GM18873 (cell line): ENCODE measurements at regions not wholly inside any gene's neighbourhood (a gene's known extent, or its start where the extent isn't known, plus 50 kb on each side); places are given as distances from the start of the nearest gene placed in this dataset.
"Not testable (repeated sequence)": the region's sequence is repeated elsewhere in the genome, so short reads cannot be mapped to it uniquely, and the experiment has no call there.

Source experiments
- ATAC-seq: cut with Tn5 transposase; IDR thresholded peaks from one replicate; pipeline ENCODE4 v1.9.1; 2021; ENCODE audit warnings: mild to moderate bottlenecking, moderate library complexity, moderate number of reproducible peaks; ENCODE audit not compliant: unreplicated experiment, low FRiP score

DNA sequence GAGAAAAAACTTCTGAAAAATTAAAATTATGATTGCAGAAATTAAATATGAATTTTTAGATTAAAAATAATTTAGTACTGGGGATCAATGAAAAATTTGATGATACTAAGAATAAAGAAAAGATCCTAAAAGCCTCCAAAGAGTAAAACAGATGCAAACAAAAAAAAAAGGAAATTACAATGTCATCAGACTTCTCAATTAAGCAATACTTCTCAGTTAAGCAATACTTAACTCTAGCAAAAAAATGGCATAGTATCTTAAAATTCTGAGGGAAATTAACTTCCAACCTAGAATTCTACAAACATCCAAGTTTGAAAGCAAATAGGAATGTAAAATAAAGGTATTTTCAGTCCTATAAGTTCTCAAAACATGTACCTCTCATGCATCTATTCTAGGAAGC, 141.2 kb upstream of the INTU start:
- ATAC-seq: no peak

DNA sequence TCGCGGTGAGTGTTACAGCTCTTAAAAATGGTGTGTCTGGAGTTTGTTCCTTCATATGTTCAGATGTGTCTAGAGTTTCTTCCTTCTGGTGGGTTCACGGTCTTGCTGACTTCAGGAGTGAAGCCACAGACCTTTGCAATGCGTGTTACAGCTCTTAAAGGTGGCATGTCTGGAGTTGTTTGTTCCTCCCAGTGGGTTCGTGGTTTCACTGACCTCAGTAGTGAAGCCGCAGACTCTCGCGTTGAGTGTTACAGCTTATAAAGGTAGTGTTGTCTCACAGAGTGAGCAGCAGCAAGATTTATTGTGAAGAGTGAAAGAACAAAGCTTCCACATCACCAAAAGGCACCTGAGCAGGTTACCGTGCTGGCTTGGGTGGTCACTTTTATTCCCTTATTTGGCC, 135.9 kb upstream of the INTU start:
- ATAC-seq: not testable (repeated sequence)

DNA sequence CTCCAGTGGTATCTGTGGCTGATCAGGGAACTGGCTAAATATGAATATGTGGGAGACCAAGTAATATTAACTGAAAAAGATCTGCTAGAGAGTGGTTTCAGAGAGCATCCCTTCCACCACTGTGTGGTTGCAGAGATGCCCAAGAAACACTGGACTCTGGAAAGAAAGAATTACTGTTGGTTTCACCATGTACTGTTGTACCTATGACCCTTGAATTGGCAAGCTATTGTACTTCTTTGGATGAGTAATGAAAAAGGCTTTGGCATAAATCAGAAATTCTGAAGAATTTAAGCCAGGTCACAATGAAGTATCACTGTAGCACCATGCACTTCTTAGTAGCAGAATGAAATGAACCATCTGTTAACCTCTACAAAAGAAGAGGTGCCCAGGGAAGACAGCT, 134.4 kb upstream of the INTU start:
- no peak for ATAC-seq

DNA sequence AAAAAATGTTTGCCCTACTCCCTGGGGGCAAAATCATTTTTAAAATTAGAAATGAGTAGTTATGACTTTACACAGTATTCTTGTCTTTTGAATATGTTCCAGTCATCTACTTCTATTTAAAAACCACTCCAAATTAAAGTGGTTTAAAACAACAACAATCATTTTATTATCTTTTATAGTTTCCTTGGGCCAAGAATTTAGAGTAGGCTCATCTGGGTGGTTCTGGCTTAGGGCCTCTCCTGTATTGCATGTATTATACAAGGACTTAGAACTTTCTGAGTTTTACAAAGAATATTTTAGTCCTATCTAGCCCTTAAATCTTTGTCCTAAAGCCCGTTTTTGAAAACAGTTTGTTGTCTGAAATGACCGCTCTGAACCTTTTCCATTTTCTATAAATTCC, 132.5 kb upstream of the INTU start:
- no peak for ATAC-seq

DNA sequence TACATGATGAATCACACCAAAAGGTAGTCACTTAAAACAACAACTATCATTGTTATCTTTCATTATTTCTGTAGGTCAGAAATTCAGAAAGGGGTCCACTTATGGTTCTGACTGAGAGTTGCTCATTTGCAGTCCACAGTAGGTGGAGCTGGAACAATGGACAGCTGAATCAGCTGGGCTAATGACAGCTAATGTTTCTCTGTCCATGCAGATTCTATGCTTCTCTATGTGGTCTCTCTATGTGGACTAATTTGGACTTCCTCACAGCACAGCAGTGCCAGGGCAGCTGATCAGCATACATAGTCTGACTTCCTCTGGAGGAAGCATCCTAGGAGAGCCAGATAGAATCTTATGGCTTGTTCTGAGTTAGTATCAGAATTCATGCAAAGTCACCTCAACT, 131.7 kb upstream of the INTU start:
- ATAC-seq: no peak

DNA sequence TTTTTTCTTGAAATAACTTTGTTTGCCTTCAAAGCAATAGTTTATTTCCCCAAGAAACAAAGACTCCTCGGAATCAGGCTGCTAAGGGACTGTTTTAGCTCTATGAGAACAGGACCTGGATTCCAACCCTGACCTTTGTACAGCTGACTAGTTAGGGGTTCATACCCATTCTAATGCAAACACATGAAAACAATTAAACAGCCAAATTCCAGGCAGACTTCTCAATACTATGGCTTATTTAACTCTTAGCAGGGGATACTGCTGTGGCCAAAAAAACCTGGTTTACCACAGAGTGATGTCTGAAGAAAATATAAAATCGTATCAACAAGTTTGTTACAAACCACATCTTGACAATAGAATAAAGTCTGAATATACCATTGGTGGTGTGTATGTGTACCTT, 129.6 kb upstream of the INTU start:
- no peak for ATAC-seq

DNA sequence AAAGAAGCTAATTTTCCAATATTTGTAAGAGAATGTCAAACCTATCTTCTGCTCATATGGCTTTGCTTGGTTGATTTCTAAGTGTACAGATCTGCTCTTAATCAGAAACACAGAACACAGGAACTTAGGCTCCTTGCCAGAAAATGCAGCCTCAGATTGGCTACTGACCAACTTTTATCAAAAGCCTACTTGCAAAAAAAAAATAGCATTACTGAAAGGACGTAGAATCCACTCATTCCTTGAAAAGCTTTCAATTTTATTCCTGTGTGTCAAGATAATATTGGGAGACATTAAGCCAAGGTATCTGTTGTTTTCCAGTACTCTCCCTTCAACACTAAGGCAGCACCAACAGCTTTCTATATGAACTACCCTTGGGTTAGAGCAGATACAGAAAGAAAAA, 127.6 kb upstream of the INTU start:
- ATAC-seq: no peak

DNA sequence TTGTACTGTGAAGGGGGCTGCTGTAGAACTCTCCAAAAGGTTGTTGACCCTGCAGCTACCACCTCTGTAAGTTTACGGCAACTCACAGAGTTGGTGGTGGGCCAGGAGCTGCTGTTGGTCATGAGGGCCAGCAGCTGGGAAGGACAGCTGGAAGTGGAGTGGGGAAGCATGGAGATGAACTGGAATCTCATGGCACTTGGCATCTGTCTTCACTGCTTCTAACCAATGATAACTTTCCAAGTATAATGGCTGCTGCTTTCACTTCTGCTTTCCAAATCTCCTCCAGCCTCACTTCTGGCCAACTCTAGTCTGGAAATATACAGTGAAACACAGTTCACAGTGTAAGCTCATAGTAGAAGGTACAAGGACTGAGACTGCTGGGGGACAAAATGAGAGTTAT, 126.5 kb upstream of the INTU start:
- ATAC-seq: no peak

DNA sequence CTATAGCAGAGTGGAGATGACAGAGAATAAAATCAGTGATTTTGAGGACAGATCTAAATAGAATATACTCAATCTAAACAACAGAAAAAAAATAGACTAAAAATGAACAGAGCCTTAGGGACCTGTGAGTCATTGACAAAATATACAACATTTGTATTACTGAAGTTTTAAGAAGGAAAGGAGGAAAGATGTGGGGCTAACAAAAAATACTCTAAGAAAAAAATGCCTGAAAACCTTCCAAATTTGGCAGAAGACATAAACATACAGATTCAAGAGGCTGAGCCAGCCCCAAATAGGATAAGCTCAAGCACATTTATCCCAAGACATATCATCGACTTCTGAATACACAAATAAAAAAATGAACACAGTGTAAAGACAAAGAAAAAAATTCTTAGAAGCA, 123.6 kb upstream of the INTU start:
- ATAC-seq: no peak

DNA sequence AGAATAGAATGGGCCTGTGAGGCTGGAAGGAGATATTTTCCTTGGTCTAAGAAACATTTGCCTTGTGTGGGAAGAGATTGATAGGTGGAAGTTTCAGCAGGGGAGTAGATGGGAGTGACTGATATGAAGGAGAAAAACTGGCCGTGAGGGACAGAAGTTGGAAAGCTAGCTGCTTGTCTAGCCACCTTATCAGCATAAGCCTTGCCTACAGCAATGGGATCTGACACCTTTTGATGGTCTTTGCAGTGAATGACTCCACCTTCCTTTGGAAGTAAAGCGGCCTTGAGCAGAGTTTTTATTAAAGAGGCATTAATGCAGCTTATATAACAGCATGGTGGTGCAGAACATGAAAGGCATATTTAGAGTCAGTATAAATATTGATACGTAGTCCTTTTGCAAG, 120.1 kb upstream of the INTU start:
- ATAC-seq: not testable (repeated sequence)

DNA sequence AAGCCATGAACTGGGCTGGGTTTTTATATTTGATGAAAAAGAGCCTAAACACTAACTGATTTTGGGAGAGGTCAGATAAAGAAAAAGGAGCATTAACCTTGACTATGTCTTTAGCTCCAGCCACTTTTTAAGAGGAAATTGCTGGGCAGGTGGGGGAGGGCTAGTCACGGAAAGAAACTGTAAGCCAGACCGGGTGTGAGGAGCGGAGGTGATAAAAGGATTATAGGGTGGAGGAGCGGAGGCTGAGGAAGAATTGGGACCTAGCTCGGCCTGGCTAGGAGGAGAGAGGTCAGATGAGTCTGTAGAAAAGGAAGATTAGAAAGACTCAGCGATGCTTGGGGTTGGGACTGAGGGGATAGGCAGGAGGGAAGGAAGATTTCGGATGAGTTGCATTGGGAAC, 117.5 kb upstream of the INTU start:
- not testable (repeated sequence) for ATAC-seq

DNA sequence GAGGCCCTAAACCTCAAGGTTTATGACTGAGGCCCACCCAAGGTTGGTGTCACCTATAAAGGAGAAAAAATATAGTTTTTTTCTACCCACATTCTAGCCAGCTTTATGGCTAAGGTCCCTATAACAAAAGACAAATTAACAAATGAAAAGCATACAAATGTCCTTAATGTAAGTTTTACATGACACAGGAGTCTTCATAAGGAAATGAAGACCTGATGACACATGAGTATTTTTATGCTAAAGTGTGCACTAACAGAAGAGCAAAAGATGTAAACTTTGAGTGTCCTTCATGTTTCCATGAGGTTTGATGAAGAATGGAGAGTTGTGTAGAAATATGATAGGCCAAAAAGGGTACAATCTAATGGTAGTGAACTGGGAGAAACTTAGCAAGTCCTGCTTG, 114.7 kb upstream of the INTU start:
- no peak for ATAC-seq

DNA sequence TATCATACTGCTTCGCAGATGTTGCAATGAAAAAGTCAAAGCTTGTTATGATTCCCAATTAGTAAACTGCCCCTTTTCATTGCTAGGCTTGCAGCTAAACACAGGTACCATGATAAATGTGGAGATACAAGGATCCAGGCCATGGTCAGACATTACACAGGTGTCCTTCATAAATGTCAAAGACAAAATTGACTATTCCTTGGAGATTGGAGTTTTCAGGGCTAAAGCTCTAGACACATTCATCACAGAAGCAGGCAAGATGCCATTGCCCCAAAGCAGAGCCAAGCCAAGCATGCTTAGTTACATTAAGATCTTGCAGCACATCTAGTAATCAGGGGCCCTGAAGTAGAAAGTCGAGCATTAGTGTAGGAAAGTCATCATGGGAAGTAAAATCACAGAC, 111.3 kb upstream of the INTU start:
- no peak for ATAC-seq

DNA sequence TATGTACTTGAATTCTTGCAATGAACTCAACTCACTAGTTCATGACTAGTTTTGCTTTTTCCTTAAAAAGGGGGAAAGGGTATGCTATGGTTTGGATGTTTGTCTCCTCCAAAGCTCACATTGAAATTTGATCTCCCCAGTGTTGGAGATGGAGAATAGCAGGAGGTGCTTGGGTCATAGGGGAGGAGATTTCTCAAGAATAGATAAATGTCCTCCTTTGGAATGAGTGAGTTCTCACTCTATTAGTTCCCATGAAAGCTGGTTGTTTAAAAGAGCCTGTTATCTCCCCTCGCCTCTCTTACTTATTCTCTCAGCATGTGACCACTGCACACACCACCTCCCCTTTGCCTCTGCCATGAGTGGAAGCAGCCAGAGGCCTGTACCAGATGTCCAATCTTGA, 109.4 kb upstream of the INTU start:
- no peak for ATAC-seq

DNA sequence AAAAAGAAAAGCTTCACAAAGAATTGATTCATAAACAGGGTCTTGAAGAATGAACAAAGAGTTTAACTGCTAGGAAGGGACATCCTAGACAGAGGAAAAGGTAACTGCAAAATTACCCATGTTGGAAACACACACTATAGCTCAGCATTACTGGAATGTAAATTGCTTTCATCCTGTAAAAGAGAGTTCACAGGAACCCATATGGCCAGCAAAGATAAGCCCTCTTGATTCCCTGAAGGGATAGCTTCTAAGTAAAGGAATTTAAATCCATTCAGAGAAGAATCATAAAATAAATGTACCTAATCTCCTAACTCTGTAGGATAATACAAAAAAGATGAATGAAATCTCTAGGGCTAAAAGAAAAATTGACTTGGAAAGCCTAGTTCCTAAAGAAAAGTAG, 107.1 kb upstream of the INTU start:
- no peak for ATAC-seq

DNA sequence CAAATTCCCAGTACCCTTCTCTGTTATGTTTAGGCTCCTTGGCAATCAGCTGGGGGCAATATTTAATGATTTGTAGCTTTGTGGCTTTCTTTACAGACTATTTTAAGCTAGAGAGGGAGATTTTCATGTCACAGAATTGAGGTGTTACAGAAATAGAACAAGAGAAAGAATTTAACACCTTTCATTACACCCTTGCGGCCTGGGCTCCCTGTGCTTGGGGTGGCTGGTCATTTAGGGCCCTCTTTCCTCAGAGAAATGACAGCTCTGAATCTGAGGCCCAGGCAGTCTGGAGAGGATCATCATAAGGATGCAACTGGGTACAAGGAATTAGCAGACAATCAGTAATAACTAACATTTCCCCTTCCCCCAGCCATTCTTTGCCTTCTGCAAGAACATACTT, 104.5 kb upstream of the INTU start:
- ATAC-seq: no peak

DNA sequence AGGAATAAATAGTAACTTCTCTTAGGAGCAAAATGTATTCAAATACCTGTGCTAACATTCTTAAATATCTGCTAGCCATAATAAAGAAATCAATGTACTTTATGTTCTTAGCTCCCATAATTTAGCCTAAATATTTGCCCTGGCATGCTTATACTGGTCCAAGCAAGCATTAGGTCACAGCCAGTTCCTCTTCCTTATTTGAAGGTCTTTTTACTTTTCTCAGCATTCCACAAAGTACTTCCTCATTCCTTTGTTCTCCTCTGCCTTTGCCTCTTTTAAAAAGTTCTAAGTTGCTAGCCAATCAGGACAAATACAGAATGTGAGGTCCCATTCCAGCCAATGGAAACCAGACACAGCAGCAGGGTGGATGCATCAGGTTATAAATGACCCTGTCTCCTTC, 102.9 kb upstream of the INTU start:
- ATAC-seq: not testable (repeated sequence)

DNA sequence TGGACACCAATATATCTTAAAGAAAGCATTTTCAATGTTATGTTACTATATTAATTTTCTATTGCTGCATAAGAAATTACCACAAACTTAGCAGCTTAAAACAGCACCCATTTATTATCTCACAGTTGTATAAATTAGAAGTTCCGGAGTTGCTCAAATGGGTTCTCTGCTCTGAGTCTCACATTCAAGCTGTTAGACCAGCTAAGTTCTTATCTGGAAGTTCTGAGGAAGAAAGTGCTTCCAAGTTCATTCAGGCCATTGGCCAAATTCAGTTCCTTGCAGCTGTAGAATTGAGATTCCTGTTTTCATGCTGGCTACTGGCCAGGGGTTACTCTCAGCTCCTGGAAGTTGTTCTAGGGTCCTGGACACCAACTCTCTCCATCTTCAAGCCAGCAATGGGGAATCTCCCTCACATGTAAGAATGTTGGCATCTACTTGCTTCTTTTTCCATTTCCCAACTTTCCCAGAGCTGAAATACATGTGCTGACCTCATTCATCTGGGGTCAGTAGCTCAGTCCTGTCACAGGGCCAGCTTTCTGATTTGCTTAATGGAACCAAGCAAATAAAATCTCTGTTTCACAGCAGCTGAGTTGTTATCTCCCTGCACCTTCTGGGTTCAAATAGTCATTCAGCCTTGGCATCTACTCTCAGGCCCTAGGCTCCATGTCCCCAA, 99.6 kb upstream of the INTU start:
- no peak for ATAC-seq

DNA sequence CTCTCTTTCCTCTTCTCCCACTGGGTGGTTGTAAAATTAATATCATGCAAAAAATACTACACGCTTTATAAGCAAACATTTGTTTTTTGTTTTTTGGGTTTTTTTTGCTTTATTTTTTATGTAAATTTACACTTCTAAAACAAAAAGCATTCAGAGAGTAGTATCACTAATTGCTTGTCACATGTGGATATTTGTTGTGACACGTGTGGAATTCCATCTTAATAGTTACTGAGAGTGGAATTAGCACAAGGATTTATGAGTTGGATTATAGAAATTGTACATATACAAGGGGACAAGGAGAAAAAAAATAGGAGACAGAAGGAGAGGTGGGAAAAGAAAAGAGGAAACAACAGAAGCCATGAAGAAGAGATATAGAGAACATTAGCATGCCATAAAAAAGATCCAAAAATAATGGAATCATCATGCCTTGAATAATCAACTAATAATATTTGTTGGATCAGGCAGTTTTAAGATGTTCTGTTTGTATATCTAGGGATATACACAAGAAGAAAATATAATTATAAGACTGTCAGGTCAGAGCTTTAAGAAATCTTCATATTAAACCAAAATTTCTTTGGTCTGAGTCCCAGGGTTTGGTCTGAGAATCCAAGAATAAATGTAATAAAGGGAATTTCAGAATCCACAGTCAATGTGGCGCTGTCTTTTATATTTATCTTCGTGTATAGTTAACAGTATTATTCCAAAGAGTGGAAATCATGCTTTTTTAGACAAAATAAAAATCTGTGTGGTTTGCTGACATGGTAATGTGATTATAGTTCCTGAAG, 98.5 kb upstream of the INTU start:
- ATAC-seq: no peak

DNA sequence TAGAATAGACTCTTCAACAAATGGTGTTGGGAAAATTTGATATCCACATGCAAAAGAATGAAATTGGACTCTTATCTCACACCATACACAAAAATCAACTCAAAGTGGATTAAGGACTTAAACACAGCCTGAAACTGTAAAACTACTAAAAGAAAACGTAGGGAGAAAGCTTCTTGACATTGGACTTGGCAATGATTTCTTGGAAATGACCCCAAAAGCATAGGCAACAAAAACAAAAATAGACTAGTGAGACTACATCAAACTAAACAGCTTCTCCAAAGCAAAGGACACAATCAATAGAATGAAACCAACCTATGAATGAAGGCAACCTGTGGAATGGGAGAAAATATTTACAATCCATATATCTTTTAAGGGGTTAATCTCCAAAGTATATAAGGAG, 94.7 kb upstream of the INTU start:
- no peak for ATAC-seq

DNA sequence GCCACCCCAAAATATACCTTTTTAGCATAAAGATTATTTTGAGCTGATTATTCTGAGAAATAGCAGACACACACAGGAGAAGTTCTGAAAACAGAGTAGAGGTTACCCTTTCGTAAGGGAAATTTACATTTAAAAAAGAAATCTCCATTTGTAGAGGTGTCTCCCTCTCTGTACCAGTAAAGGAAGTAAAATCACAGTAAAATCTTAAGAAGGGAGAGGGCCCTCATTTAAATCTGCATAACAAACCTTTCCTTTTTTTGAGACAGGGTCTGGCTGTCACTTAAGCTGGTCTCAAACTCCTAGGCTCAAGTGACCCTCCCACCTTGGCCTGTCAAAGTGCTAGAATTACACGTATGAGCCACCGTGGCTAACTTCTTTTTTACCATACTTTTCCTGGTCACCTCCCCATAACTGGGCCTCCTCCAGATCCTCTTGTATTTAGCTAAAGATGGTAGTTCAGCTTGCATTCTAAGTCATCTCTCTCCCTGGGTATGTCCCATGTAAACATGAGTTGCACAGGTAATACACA, 92.2 kb upstream of the INTU start:
- ATAC-seq: no peak

DNA sequence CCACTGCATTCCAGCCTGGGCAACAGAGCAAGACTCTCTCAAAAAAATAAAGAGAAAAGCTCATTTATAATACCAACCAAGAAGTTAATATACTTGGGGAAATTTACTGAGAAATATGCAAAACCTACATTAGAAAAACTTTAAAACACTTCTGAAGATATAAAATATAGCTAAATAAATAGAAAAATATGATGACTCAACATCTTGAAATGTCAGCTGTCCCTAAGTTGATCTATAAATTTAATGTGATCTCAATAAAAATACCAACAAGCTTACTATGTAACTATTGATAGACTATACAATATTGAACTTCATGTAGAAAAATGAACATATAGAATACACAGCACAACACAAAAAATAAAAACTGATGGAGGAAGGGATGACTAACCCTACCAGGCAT, 87.5 kb upstream of the INTU start:
- ATAC-seq: no peak
